OCI-LY7 (cell line): ENCODE measurements at regions not wholly inside any gene's neighbourhood (a gene's known extent, or its start where the extent isn't known, plus 50 kb on each side); places are given as distances from the start of the nearest gene placed in this dataset.

Experiments used
- BruUV-seq: library from RNA; stranded (reverse); fragments of 400-500 nt; replicated peaks from 2 replicates; lab custom pipeline; 2021; lab: Mats Ljungman, UMichigan
- CTCF ChIA-PET: fragments of 300-600 bp; sonication (Branson Sonifier 250); formaldehyde crosslinking; loops from one replicate; lab custom pipeline; 2022; ENCODE audit warnings: antibody characterized with exemption; ENCODE audit not compliant: unreplicated experiment; lab: Charles Lee
- POLR2A ChIA-PET: fragments of 300-600 bp; sonication (Branson Sonifier 250); formaldehyde crosslinking; loops from one replicate; lab custom pipeline; 2022; ENCODE audit warnings: antibody characterized with exemption; lab: Charles Lee
- DNase-seq: peaks from one replicate; pipeline ENCODE4 v3.0.0-alpha.2; 2015; ENCODE audit warnings: low spot score
- H2AFZ ChIP-seq: fragments of 200-600 bp; sonication (generic), shearing (Covaris generic); 2 replicates; pipeline ENCODE4 v1.6.1; 2014; ENCODE audit warnings: mild to moderate bottlenecking, antibody characterized with exemption, low read length, moderate library complexity
- H3K27ac ChIP-seq: fragments of 200-600 bp; sonication (generic); 2 replicates; pipeline ENCODE4 v1.5.1; 2014; ENCODE audit warnings: mixed run types, low read depth, mild to moderate bottlenecking, moderate library complexity, low read length, inconsistent platforms; ENCODE audit not compliant: poor library complexity, severe bottlenecking
- H3K36me3 ChIP-seq: fragments of 200-600 bp; sonication (generic); 2 replicates; pipeline ENCODE4 v1.6.1; 2014; ENCODE audit warnings: mild to moderate bottlenecking, antibody characterized with exemption, low read length, moderate library complexity, mixed read lengths; ENCODE audit not compliant: insufficient read depth
- H3K4me1 ChIP-seq: fragments of 200-600 bp; sonication (generic); 2 replicates; pipeline ENCODE4 v1.5.1; 2014; ENCODE audit warnings: mild to moderate bottlenecking, low read length; ENCODE audit not compliant: insufficient read depth, poor library complexity, severe bottlenecking
- H3K4me2 ChIP-seq: fragments of 200-600 bp; sonication (generic); 2 replicates; pipeline ENCODE4 v1.6.1; 2014; ENCODE audit warnings: mild to moderate bottlenecking, low read length
- H3K4me3 ChIP-seq: fragments of 200-600 bp; sonication (generic); 2 replicates; pipeline ENCODE4 v1.5.1; 2014; ENCODE audit warnings: mild to moderate bottlenecking, low read depth, low read length; ENCODE audit not compliant: poor library complexity, severe bottlenecking
- H3K79me2 ChIP-seq: fragments of 200-600 bp; sonication (generic); 2 replicates; pipeline ENCODE4 v1.6.1; 2016; ENCODE audit warnings: low read depth, mild to moderate bottlenecking, low read length, moderate library complexity, mixed read lengths; ENCODE audit not compliant: insufficient read depth
- H3K9me2 ChIP-seq: fragments of 200-600 bp; sonication (generic); 2 replicates; pipeline ENCODE4 v1.6.1; 2016; ENCODE audit warnings: mild to moderate bottlenecking, low read length, mixed read lengths; ENCODE audit not compliant: insufficient read depth
- H3K9me3 ChIP-seq: fragments of 200-600 bp; sonication (generic); 2 replicates; pipeline ENCODE4 v1.6.1; 2014; ENCODE audit warnings: mild to moderate bottlenecking, mixed run types, low read length, mixed read lengths
- H4K20me1 ChIP-seq: fragments of 200-600 bp; sonication (generic); 2 replicates; pipeline ENCODE4 v1.6.1; 2014; ENCODE audit warnings: mild to moderate bottlenecking, antibody characterized with exemption, low read length, moderate library complexity, mixed read lengths; ENCODE audit not compliant: insufficient read depth
- CTCF ChIP-seq: fragments of 200-600 bp; sonication (generic); conservative IDR thresholded peaks from 2 replicates; pipeline ENCODE4 v1.5.1; 2014; ENCODE audit warnings: mild to moderate bottlenecking, antibody characterized with exemption, low read length, moderate library complexity, mixed read lengths
- EZH2phosphoT487 ChIP-seq: fragments of 200-600 bp; sonication (generic); IDR thresholded peaks from 2 replicates; pipeline ENCODE4 v1.6.1; 2018; ENCODE audit warnings: low read depth, borderline replicate concordance, mild to moderate bottlenecking, mixed run types, antibody characterized with exemption, low read length, moderate library complexity, mixed read lengths
- intact Hi-C: fragments of 100-400 bp; cut with micrococcal nuclease; formaldehyde crosslinking; loops from one replicate; pipeline ENCODE4 v1.10.0; 2022; ENCODE audit not compliant: unreplicated experiment

GRCh38 chr10:121414366-121415062 lies 183.7 kb downstream of the FGFR2 start:
- BruUV-seq: no TSS peak
- Histone ChIP-seq H4K20me1 (no peaks in the 10 kb centered on the region), H3K4me2 (no peak overlapping the region), H3K4me1 (no peaks in the 10 kb centered on the region), H3K27ac (no peak overlapping the region), H2AFZ (no peak overlapping the region), H3K9me3 (no peaks in the 10 kb centered on the region), H3K79me2 (no peaks in the 10 kb centered on the region), H3K4me3 (no peak overlapping the region), H3K36me3 (no peaks in the 10 kb centered on the region), H3K9me2 (no peaks in the 10 kb centered on the region)
- intact Hi-C loops: no loop called here
- DNase-seq: no peak
- CTCF ChIA-PET: no interaction called here
- POLR2A ChIA-PET: no interaction called here
- TF ChIP-seq CTCF: no peak
- TF ChIP-seq EZH2phosphoT487: no peak

- H3K27ac ChIP-seq: no peak overlapping the region
- no peak overlapping the region for H3K4me2 ChIP-seq
- no peaks in the 10 kb centered on the region for H3K36me3 ChIP-seq
- DNase-seq: no peak
- H3K9me2 ChIP-seq: no peaks in the 10 kb centered on the region
- no peaks in the 10 kb centered on the region for H3K9me3 ChIP-seq
- no peak overlapping the region for H3K4me3 ChIP-seq
- BruUV-seq: no TSS peak
- no peak overlapping the region for H2AFZ ChIP-seq
- H3K79me2 ChIP-seq: no peaks in the 10 kb centered on the region
- intact Hi-C loops: no loop called here
- H3K4me1 ChIP-seq: no peaks in the 10 kb centered on the region
- H4K20me1 ChIP-seq: no peaks in the 10 kb centered on the region
- POLR2A ChIA-PET: no interaction called here
- TF ChIP-seq EZH2phosphoT487: no peak
- no peak for TF ChIP-seq CTCF
- CTCF ChIA-PET: no interaction called here
These were observed 183.2 kb downstream of the FGFR2 start for GRCh38 chr10:121415063-121415399.

- Histone ChIP-seq H4K20me1 (no peaks in the 10 kb centered on the region), H2AFZ (no peak overlapping the region), H3K4me2 (no peak overlapping the region), H3K36me3 (no peaks in the 10 kb centered on the region), H3K27ac (no peak overlapping the region), H3K79me2 (no peaks in the 10 kb centered on the region), H3K4me3 (no peak overlapping the region), H3K4me1 (no peaks in the 10 kb centered on the region), H3K9me2 (no peaks in the 10 kb centered on the region), H3K9me3 (no peaks in the 10 kb centered on the region)
- intact Hi-C loops: no loop called here
- ChIA-PET CTCF (no interaction called here), POLR2A (interaction anchor here (0.7 kb wide), 1 partner anchor 29 kb away, joined by 3 read pairs; no protein-coding TSS in a partner anchor)
- no TSS peak for BruUV-seq
- TF ChIP-seq EZH2phosphoT487 (no peak), CTCF (no peak)
- DNase-seq: no peak
These were observed 182.2 kb downstream of the FGFR2 start for GRCh38 chr10:121416071-121416470.
